ENCODE measurements at regions not wholly inside any gene's neighbourhood (a gene's known extent, or its start where the extent isn't known, plus 50 kb on each side); places are given as distances from the start of the nearest gene placed in this dataset.

GRCh38 chr16:86925067-86925791, 346.9 kb downstream of the FOXL1 start:
- TF ChIP-seq POLR2A (IDR thresholded peaks at IDR 0.05) (no peak), CTCF (IDR thresholded peaks at IDR 0.05) (no peak)
- Histone ChIP-seq H3K27me3 (peaks cover 0 to 27% (median 0%) of the 10 kb centered on the region in 9 donors), H3K4me3 (no peak overlapping the region), H3K4me1 (peaks cover 0 to 20% (median 17%) of the 10 kb centered on the region in 12 donors), H3K9me3 (peaks cover 0 to 20% (median 7%) of the 10 kb centered on the region in 12 donors), H3K27ac (no peak overlapping the region), H3K36me3 (no peaks in the 10 kb centered on the region)
- DNase-seq (no peak), ATAC-seq (peak in 1 of 4 donors; percentile 21)
- WGBS, 4 donors = 72 to 79% (median 76%) methylated on average over 12 to 18 of the region's 18 CpGs
- intact Hi-C loops (cut with DNase I) = loop anchor here in 1 of 10 donors (10.0 kb wide), 1 partner anchor 160 kb away; no protein-coding TSS in a partner anchor

GRCh38 chr16:86926181-86927094, 348.1 kb downstream of the FOXL1 start:
- no peaks in the 10 kb centered on the region for H3K36me3 ChIP-seq
- H3K9me3 ChIP-seq = peaks cover 0 to 11% (median 2%) of the 10 kb centered on the region in 12 donors
- H3K27me3 ChIP-seq = peaks cover 0 to 27% (median 0%) of the 10 kb centered on the region in 9 donors
- 90 to 94% (median 91%) methylated on average over 30 of the region's 30 CpGs for WGBS, 4 donors
- intact Hi-C loops (cut with DNase I) = loop anchor here in 1 of 10 donors (10.0 kb wide), 1 partner anchor 162 kb away; no protein-coding TSS in a partner anchor
- no peak for TF ChIP-seq CTCF (IDR thresholded peaks at IDR 0.05)
- no peak for TF ChIP-seq POLR2A (IDR thresholded peaks at IDR 0.05)
- no peak for ATAC-seq
- H3K4me1 ChIP-seq = peaks cover 0 to 31% (median 22%) of the 10 kb centered on the region in 12 donors
- no peak overlapping the region for H3K4me3 ChIP-seq
- DNase-seq = no peak
- no peak overlapping the region for H3K27ac ChIP-seq

- WGBS, 4 donors = 95 to 97% (median 96%) methylated on average over 3 of the region's 3 CpGs
- Histone ChIP-seq H3K36me3 (no peaks in the 10 kb centered on the region), H3K4me3 (no peak overlapping the region), H3K27me3 (peaks cover 0 to 27% (median 0%) of the 10 kb centered on the region in 9 donors), H3K27ac (no peak overlapping the region), H3K4me1 (peaks cover 0 to 38% (median 28%) of the 10 kb centered on the region in 12 donors), H3K9me3 (no peaks in the 10 kb centered on the region)
- intact Hi-C loops (cut with DNase I) = loop anchor here in 1 of 10 donors (10.0 kb wide), 1 partner anchor 163 kb away; no protein-coding TSS in a partner anchor
- DNase-seq (no peak), ATAC-seq (no peak)
- TF ChIP-seq POLR2A (IDR thresholded peaks at IDR 0.05) (no peak), CTCF (IDR thresholded peaks at IDR 0.05) (no peak)
These were observed 349.4 kb downstream of the FOXL1 start for GRCh38 chr16:86927699-86928098.

Data from heart left ventricle (tissue), 16 donors.